HG02571 (cell line): ENCODE measurements at regions not wholly inside any gene's neighbourhood (a gene's known extent, or its start where the extent isn't known, plus 50 kb on each side); places are given as distances from the start of the nearest gene placed in this dataset.
"Not testable (repeated sequence)": the region's sequence is repeated elsewhere in the genome, so short reads cannot be mapped to it uniquely, and the experiment has no call there.

Experiments used
- ATAC-seq: cut with Tn5 transposase; IDR thresholded peaks from one replicate; pipeline ENCODE4 v1.9.1; 2021; ENCODE audit warnings: mild to moderate bottlenecking, moderate library complexity; ENCODE audit not compliant: unreplicated experiment

DNA sequence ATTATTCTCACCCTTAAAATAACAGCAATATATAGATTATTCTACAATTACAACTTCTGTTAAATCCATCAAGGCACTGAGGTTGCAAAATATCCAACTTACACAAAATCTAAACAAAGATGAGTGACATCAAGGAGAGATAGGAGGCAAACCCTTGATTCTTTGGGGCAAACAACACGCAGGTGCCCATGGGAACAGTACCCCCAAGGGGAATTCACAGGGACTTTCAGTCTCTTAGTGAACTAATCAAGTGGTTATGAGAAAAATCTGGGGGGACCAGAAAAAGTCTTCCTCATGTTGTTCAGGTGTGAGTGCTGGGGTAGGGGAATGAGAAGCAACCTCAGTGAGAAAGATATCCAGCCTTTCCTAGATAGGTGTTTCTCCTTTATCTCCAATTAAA lies 1107.9 kb downstream of the PLA2G4A start:
- ATAC-seq: no peak

DNA sequence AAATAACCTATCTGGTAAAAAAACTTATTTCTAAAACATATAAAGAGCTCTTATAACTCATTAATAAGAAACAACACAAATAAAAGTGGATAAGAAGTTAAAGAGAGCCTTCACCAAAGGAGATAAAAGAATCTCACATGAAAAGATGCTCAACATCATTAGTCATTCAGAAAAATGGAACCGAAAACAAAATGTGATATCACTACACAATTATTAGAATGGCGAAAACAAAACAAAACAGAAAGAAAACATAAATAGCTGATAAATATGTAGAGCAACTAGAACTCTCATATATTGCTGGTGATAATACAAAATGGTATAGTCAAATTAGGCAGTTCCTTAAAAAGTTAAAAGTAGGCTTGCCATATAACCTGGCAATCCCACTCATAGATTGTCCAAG lies 1109.3 kb downstream of the PLA2G4A start:
- ATAC-seq: no peak

DNA sequence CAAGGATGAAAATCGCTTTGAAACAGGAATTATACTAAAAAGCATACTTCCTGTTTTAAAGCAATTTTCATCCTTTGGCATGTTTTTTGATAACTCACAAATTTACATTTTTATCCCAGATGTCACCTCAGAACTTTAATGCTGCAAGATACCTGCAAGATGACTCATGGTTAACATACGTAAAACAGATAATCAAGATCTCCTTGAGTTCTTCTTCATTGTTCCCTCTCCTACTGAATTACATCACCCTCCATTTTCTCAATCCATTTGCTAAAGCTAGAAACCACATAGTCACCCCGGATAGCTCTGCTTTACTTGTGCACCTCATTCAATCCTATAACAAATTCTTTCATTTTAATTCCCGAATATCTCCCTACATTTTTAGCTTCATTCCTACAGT lies 1114.2 kb downstream of the PLA2G4A start:
- no peak for ATAC-seq

DNA sequence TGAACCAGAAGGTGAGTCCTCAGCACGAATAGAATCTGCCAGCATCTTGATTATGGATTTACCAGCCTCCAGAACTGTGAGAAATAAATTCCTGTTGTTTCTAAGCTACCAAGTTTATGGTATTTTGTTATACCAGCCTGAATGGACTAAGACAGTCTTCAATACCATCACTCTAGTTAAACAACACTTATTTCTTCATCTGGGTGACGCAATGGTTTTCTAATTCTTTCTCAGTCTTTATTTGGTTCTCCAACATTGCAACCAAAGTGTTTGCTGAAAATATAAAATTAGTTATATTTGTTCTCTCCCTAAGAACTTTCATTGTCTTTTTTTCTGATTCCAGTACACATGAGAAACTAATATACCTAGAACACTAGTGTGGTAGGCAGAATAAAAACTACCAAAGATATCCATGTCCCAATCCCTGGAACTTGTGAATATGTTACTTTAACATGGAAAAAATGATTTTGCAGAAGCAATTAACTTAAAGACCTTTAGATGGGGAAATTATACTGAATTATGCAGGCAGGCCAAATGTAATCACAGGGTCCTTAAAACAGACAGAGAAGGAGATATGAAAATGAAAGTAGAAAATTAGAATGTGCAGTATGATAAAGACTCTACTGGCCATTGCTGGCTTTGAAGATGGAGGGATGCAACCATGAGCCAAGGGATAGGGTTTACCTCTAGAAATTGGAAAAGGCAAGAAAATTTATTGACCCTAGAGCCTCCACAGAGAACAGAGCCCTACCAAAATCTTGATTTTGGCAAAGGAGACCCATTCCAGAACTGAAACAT lies 1115.1 kb downstream of the PLA2G4A start:
- ATAC-seq: no peak

DNA sequence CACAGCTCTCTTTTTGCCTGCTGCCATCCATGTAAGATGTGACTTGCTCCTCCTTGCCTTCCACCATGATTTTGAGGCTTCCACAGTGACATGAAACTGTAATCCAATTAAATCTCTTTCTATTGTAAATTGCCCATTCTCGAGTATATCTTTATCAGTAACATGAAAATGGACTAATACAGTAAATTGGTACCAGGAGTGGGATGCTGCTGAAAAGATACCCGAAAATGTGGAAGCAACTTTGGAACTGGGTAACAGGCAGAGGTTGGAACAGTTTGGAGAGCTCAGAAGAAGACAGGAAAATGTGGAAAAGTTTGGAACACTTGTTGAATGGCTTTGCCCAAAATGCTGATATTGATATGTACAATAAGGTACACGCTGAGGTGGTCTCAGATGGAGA lies 1117.9 kb downstream of the PLA2G4A start:
- not testable (repeated sequence) for ATAC-seq

DNA sequence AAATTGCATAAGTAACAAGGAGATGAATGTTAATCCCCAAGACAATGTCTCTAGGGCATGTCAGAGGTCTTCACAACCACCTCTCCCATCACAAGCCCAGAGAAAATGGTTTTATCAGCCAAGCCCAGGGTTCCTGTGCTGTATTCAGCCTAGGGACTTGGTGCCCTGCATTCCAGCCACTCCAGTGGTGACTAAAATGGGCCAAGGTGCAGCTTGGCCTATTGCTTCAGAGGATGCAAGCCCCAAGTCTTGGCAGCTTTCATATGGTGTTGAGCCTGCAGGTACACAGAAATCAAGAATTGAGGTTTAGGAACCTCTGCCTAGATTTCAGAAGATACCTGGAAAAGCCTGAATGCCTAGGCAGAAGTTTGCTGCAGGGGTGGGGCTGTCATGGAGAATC lies 1118.6 kb downstream of the PLA2G4A start:
- no peak for ATAC-seq

DNA sequence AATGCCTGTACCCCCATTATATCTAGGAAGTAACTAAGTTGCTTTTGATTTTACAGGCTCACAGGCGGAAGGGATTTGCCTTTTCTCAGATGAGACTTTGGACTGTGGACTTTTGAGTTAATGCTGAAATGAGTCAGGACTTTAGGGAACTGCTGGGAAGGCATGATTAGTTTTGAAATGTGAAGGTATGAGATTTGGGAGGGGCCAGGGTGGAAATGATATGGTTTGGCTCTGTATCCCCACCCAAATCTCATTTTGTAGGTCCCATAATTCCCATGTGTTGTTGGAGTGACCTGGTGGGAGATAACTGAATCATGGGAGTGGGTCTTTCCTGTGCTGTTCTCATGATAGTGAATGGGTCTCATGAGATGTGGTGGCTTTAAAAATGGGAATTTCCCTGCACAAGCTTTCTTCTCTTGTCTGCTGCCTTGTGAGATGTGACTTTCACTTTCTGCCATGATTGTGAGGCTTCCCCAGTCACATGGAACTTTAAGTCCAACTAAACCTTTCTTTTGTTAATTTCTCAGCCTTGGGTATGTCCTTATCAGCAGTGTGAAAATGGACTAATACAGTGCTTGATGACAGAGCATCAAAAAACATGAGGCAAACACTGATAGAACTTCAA lies 1119.5 kb downstream of the PLA2G4A start:
- no peak for ATAC-seq

DNA sequence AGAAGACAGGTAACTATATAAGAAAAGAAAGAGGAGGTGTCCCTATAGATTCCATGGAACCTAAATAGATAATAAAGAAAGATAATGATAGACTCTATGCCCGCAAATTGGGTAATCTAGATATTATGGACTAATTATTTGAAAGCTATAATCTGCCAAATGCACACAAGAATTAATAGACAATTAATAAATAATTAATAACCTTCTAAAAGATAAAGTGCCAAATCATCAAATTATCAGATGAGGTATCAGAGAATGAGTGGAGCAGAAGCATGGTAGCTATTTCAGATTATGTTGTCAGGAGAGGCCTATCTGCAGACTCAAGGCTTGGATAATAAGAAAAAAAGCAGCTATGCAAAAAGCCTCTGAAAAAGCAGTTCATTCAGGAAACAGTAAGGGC lies 1120.8 kb downstream of the PLA2G4A start:
- ATAC-seq: no peak

DNA sequence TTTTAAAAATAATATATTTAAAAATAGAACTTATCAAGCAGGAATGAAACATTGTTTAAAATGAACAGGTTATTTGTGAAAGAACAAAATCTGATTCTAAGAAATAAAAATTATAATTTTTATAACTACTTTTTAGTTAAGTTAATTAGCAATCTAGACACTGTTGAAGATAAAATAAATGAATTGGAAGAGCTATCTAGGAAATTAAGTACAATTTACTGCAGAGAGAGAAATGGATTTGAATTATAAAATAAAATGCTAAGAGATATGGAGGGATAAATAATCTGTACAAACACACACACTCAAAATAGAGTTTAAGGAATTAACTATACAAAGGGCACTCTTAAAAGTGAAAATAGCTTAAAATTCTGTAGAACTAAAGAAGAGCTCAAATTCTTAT lies 1123.1 kb downstream of the PLA2G4A start:
- ATAC-seq: no peak

DNA sequence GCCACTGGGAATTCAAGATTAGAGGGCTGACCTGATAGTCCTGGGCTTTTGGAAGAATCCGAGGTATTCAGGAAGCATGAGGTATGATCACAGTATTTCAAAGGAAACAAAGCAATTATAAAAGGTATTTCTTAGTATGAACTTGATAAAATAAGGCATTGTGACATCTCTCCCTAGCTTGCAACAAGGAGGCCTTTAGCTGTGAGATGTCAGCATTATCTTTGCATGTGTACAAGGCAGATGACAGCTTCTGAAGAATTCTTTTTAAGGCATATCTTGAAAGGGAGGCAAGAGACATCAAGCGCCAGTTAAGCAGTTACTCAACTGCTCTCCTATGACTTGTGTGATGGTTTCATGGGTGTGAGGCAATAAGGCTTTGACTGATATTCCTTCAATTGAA lies 1123.7 kb downstream of the PLA2G4A start:
- no peak for ATAC-seq

DNA sequence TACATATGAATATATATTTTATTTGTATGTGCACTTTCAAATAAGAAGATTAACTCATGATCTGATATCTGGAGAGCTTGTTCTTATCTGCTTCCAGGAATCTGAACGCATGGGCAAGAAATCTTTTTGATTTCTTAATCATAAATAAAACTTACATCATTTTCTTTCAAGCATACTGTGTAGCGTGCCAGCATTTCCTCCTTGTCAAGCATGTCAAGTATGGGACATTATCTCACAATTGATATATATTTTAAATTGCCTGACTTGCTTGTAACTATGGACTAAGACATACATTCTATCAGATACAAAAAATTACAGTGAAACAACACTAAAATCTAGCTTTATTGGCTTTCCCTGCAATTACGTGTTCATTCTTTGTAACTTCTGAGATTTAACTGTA lies 1128.2 kb downstream of the PLA2G4A start:
- no peak for ATAC-seq

DNA sequence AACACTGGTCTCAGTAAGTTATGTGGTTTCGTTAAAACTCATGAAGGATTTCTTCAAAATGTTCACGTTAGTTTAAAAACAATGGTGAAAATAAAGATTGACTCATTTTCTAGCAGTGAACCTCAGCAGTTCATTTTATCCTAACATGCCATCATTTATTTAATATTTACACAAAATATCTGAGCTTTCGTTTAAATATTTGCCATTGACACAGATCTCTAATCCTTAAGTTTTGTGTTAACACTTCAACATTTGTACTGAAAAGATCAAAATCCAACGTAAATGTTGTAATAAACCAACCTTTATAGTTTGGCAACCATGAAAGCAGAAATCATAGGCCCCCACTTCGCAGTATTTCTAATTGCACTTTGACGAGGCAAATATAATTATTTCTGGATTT lies 1129.5 kb downstream of the PLA2G4A start:
- ATAC-seq: no peak

DNA sequence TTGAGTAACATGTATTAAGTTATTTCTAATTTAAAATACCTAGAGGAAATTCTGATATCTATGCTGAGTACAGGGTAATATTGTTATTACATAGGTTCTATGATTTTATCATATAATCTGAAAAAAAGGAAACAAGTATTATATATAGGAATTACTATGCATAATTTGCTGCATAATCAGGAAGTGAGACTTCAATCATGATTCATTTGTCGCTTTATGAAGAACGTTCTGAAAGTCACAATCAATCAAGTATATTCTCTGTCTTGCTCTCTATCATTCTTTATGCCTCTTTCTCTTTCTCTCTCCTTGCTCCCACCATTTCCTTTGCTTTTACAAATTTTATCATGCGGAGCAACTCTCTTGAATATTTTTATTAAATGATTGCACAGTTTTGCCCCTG lies 1130.3 kb downstream of the PLA2G4A start:
- ATAC-seq: no peak

DNA sequence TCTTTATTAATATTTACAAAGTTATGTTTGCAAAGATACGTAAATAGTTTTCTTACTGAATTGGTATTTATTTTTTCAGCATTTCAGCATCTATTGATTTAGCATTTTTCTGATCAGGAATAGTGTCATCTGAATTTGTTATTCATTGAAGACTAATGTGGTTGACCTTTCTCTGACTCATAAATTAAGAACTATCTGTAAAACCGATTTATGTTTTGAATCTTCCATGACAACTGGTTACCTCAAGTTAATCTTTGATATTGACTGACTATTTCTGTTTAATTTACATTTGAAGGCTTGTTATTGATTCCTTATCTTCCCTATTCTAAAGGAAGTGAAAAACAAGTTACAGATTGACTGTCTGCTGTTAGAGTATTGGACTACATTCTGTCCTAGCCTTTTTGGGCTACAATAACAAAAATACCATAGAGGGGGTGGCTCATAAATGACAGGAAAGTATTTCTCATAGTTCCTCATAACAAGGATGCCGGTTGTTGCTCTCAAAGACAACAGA lies 1131.4 kb downstream of the PLA2G4A start:
- no peak for ATAC-seq

DNA sequence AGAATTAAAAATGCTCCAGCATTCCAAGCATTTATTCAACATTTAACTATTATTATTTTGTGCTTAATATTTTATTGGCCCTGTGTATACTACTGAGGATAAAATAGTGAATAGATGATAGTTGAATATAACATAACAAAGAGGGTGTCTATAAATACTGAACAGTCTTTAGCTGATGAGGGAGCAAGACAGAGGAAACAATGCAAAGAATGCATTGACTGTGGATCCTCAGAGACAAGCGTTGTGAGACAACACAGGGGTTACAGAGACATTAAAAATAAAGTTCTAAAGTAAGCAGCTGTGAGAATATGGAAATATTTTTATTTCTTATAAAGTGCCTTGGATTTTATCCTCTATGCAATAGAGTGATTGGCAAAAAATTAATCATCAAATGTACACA lies 1133.1 kb downstream of the PLA2G4A start:
- ATAC-seq: no peak

DNA sequence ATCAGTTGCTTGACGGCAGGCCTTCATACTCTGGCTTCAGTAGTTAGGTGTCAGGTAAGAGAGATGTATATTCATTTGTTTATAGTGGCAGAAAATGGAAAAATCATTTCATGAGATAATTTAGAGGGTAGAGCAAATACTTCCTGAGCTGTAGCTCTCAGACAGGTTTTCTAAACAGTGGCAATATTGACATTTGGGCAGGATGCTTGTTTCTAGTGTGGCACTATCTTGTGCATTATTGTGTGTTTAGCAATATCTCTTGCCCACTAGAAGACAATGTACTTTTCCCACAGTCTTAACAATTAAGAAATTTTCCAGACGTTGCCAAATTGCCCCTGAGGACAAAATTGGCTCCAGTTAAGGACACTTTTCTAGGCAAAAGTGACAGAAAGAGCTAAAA lies 1143.1 kb downstream of the PLA2G4A start:
- ATAC-seq: no peak

DNA sequence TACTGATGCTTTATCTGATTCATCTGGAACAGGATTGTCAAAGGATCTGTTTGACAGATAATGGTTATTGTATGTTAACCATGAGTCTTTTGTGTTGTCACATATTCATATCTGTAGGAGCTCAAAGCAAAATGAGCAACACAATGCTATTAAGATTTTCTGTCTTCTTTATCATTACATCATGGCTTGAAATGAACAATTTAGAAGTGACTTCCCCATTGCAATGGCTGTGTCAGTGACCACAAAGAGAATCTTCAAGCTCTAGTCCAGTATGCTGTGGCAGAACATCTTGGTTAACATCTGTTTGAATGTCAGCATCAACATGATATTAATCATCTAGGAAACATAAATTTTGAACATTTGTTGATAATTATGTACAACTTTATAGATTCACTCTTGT lies 1148.5 kb downstream of the PLA2G4A start:
- no peak for ATAC-seq

DNA sequence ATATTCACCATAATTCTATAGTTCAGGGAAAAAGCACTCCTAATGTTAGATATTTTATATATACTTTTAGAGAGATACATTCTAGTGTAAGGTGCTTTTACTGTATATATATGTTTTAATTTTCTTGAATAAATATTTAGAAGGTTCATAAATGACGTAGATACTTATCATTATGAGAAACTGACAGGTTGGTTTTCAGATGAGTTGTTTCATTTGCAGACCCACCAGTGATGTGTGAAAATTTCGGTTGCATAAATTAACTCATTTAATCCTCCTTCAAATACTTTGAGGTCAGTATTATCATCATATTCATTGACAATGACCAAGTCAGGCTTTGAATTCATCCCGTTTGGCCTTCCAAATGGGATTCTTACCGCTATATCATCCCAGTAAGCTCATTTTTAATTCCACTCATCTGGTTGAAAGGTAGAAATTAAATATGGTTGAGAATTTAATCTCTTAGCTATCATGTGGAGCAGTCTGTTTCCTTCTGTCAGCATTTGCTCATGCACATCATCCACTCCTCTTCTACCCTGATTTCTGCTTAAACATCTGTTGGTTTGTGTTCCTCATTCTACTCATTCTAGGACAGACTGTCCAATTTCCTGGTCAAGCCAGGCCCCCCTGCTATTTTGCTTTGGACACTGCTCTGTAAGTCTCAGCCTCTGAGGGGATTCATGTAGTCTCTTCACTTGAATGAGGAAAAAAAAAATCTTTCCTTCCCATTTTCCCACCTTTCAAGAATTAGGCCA lies 1156.6 kb downstream of the PLA2G4A start:
- ATAC-seq: no peak

DNA sequence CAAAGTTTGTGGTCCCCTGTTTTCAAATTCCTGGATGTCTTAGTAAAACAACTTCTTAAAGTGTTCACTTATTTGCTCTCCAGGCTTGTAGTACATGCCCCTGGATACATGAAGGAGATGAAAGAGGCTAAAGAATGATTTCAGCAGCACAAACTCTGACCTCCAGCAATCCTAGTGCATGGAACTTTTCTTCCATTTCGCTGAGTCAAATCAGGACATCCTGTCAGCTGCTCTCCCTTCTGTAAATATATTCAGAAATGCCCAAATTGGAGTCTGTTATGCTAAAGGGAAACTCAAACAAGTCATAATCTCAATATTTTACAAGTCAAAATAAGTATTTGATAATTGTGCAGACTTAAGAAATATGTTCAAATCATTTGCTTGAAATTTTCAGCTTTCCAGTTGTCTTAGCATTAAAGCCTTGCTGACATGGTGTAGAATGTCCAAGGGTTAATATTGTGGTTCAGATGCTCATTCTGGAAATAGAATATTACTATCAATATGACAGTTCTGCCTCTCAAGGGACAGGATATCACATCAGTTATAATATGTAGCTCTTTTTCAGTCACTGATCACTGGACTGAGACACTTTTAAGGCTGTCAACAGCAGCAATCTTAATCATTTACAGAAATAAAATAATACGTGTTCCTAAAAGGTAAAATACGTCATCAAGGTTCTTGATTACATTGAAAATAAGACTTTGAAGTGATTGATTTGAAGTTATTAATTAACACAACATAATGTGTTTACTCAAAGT lies 1157.3 kb downstream of the PLA2G4A start:
- ATAC-seq: no peak

DNA sequence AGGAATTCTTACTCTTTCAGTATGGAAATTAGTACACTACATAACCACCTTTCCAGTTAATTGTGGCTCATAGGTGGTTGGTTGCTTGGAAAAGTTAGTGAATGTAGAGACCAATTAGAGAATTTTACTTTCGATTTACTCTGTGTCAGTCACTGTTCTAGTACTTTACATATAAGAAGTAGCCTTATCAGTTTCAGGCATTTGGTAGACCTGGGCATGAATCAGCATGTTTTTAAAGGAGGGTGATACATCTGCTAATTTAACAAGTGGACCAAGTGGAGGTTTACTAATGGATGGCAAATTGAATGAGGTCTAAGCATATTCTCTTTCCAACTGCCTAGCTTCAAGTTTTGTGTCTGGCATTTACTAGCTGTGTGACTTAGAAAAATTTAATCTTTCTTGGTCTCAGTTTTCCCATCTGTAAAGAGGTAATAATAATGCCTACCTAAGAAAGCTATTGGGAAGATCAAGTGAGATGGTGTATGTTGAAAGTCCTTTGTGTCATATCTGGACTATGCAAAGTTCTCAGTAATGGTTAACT lies 1158.6 kb downstream of the PLA2G4A start:
- no peak for ATAC-seq

DNA sequence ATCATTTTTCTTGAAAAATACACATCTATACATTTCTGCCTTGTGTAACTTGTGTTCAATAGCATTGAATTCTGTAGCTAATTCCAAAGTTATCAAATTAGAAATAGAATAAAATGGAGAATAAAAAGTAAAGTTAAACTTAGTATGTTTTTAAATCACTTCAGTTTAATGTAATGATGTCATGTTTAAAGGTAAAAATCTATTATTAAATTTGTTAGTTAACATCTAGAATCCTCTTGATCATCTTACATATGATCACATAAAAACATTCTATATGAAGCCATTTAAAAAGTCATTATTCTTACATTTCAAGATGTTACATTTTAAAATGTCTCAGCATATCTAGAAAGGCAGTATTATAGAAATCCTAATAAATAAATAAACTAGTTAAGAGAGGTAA lies 1163.2 kb downstream of the PLA2G4A start:
- ATAC-seq: no peak
